Fibroblast of lung (primary cell): ENCODE measurements at regions not wholly inside any gene's neighbourhood (a gene's known extent, or its start where the extent isn't known, plus 50 kb on each side); places are given as distances from the start of the nearest gene placed in this dataset.

ENCODE experiments used
- DNase-seq, 2 donors: peaks; one replicate each; pipeline versions ENCODE4 v3.0.0 to v3.0.0-alpha.2; 2010; ENCODE audit warnings: low read depth in 2 of 2
- H2AFZ ChIP-seq: 2 replicates; pipeline ENCODE4 v1.5.1; 2012; ENCODE audit warnings: low read length, control low read depth, inconsistent platforms
- H3K27ac ChIP-seq: 2 replicates; pipeline ENCODE4 v1.5.1; 2011; ENCODE audit warnings: low read length, control low read depth; ENCODE audit not compliant: insufficient read depth
- H3K27me3 ChIP-seq: 2 replicates; pipeline ENCODE4 v1.5.1; 2011; ENCODE audit warnings: mild to moderate bottlenecking, low read length; ENCODE audit not compliant: control insufficient read depth, insufficient read depth
- H3K36me3 ChIP-seq: 2 replicates; pipeline ENCODE4 v1.5.1; 2011; ENCODE audit warnings: low read length; ENCODE audit not compliant: control insufficient read depth, insufficient read depth
- H3K4me1 ChIP-seq: 2 replicates; pipeline ENCODE4 v1.5.1; 2011; ENCODE audit warnings: low read length; ENCODE audit not compliant: control insufficient read depth, insufficient read depth; ENCODE audit errors: extremely low read depth
- H3K4me2 ChIP-seq: 2 replicates; pipeline ENCODE4 v1.5.1; 2011; ENCODE audit warnings: low read length, control low read depth; ENCODE audit not compliant: insufficient read depth; ENCODE audit errors: extremely low read depth
- H3K4me3 ChIP-seq, 4 experiments: fragments of 200-600 bp in 1 of 4; sonication (generic) in 1 of 4; replicated peaks in 1 of 4; 2 replicates each; pipeline ENCODE4 v1.5.1; 2011 to 2016; ENCODE audit warnings: low read length in 4 of 4, low read depth in 3 of 4, mild to moderate bottlenecking in 3 of 4, control low read depth in 2 of 4, inconsistent platforms in 1 of 4, mixed read lengths in 1 of 4; ENCODE audit not compliant: insufficient read depth in 1 of 4; ENCODE audit errors: control extremely low read depth in 1 of 4
- H3K79me2 ChIP-seq: 2 replicates; pipeline ENCODE4 v1.5.1; 2012; ENCODE audit warnings: mild to moderate bottlenecking, low read length, inconsistent platforms; ENCODE audit not compliant: control insufficient read depth, insufficient read depth
- H3K9ac ChIP-seq: 2 replicates; pipeline ENCODE4 v1.5.1; 2011; ENCODE audit warnings: mild to moderate bottlenecking, low read length, control low read depth; ENCODE audit not compliant: insufficient read depth
- H3K9me3 ChIP-seq: 2 replicates; pipeline ENCODE4 v1.5.1; 2012; ENCODE audit warnings: low read depth, low read length; ENCODE audit not compliant: control insufficient read depth, insufficient read depth
- H4K20me1 ChIP-seq: 2 replicates; pipeline ENCODE4 v1.5.1; 2011; ENCODE audit warnings: low read length; ENCODE audit not compliant: control insufficient read depth, insufficient read depth; ENCODE audit errors: extremely low read depth
- CTCF ChIP-seq, 2 donors: IDR thresholded peaks in 1 of 2; conservative IDR thresholded peaks in 1 of 2; 1 replicate in 1 of 2; 2 replicates in 1 of 2; pipeline ENCODE4 v1.5.1; 2011 to 2012; ENCODE audit warnings: low read length in 2 of 2, control low read depth in 1 of 2, inconsistent platforms in 1 of 2, low read depth in 1 of 2, mild to moderate bottlenecking in 1 of 2
- EZH2 ChIP-seq: IDR thresholded peaks from 2 replicates; pipeline ENCODE4 v1.5.1; 2012; ENCODE audit warnings: low read length, control low read depth, mild to moderate bottlenecking; ENCODE audit errors: missing control alignments

- Histone ChIP-seq H3K4me2 (no peak overlapping the region), H3K4me1 (peaks cover 3% of the 10 kb centered on the region), H2AFZ (no peak overlapping the region), H3K9ac (no peak overlapping the region), H3K4me3 (no peak overlapping the region), H3K27ac (no peak overlapping the region), H3K27me3 (no peaks in the 10 kb centered on the region), H3K79me2 (no peaks in the 10 kb centered on the region), H3K36me3 (no peaks in the 10 kb centered on the region), H3K9me3 (no peaks in the 10 kb centered on the region), H4K20me1 (no peaks in the 10 kb centered on the region)
- no peak for DNase-seq
- TF ChIP-seq EZH2 (no peak), CTCF (conservative IDR thresholded peaks at IDR 0.05 in 1 of 2, IDR thresholded peaks at IDR 0.05 in 1 of 2; ENCODE audit: low read depth in 1 of 2, low read length in 2 of 2) (no peak)
Measured at GRCh38 chr6:11329726-11330412, 97.4 kb upstream of the NEDD9 start.

GRCh38 chr6:11328613-11329247 lies 96.3 kb upstream of the NEDD9 start:
- Histone ChIP-seq H3K4me2 (no peak overlapping the region), H3K9ac (no peak overlapping the region), H3K4me1 (peaks cover 3% of the 10 kb centered on the region), H3K36me3 (no peaks in the 10 kb centered on the region), H3K9me3 (no peaks in the 10 kb centered on the region), H3K79me2 (no peaks in the 10 kb centered on the region), H3K27ac (peak overlapping the region; percentile 31), H3K4me3 (no peak overlapping the region), H2AFZ (no peak overlapping the region), H3K27me3 (no peaks in the 10 kb centered on the region), H4K20me1 (no peaks in the 10 kb centered on the region)
- no peak for TF ChIP-seq CTCF (conservative IDR thresholded peaks at IDR 0.05 in 1 of 2, IDR thresholded peaks at IDR 0.05 in 1 of 2; ENCODE audit: low read depth in 1 of 2, low read length in 2 of 2)
- TF ChIP-seq EZH2 = no peak
- peak; percentile 46 to 73 for DNase-seq

- H3K27ac ChIP-seq = no peak overlapping the region
- peaks cover 3% of the 10 kb centered on the region for H3K4me1 ChIP-seq
- H3K27me3 ChIP-seq = no peaks in the 10 kb centered on the region
- no peaks in the 10 kb centered on the region for H3K36me3 ChIP-seq
- no peak overlapping the region for H3K9ac ChIP-seq
- H4K20me1 ChIP-seq = no peaks in the 10 kb centered on the region
- H2AFZ ChIP-seq = no peak overlapping the region
- no peak overlapping the region for H3K4me2 ChIP-seq
- H3K9me3 ChIP-seq = no peaks in the 10 kb centered on the region
- no peaks in the 10 kb centered on the region for H3K79me2 ChIP-seq
- no peak overlapping the region for H3K4me3 ChIP-seq
- no peak for DNase-seq
- TF ChIP-seq CTCF (conservative IDR thresholded peaks at IDR 0.05 in 1 of 2, IDR thresholded peaks at IDR 0.05 in 1 of 2; ENCODE audit: low read depth in 1 of 2, low read length in 2 of 2) = no peak
- no peak for TF ChIP-seq EZH2
Measured at GRCh38 chr6:11327961-11328360, 95.5 kb upstream of the NEDD9 start.
